ENCODE measurements at regions not wholly inside any gene's neighbourhood (a gene's known extent, or its start where the extent isn't known, plus 50 kb on each side); places are given as distances from the start of the nearest gene placed in this dataset.

DNA sequence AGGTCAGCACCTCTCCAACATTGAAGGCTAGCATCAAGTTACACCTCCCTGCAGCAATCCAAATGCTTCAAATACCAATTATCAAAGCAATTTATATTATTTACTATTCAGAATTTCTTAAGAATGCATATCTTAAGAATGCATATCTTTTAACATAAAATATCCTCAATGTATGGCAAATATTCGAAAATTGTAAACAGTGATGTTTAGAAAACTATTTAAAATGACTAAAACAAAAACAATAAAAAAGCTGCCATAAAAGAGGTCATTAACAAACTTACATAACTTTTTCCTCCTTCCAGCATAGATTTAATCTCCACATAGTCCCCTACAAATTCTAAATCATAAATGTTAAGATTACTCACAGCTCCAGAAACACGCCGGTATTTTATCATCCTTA, 85.1 kb upstream of the SOX6 start:
- H3K4me1 ChIP-seq (ENCODE audit: control insufficient read depth, insufficient read depth, low read length), result no peaks in the 10 kb centered on the region
- H3K4me3 ChIP-seq (ENCODE audit: low read length), result no peak overlapping the region
- DNase-seq, result no peak
- H3K36me3 ChIP-seq (ENCODE audit: control insufficient read depth, insufficient read depth, low read length), result no peaks in the 10 kb centered on the region
- H3K27ac ChIP-seq (ENCODE audit: low read length), result no peak overlapping the region
- no peaks in the 10 kb centered on the region for H3K27me3 ChIP-seq (ENCODE audit: control insufficient read depth, insufficient read depth, low read length)
- WGBS (ENCODE audit: insufficient coverage), result no CpG with 5 or more reads among the region's 3 CpGs
- no peaks in the 10 kb centered on the region for H3K9me3 ChIP-seq (replicated peaks; ENCODE audit: control insufficient read depth, low read depth, low read length)

DNA sequence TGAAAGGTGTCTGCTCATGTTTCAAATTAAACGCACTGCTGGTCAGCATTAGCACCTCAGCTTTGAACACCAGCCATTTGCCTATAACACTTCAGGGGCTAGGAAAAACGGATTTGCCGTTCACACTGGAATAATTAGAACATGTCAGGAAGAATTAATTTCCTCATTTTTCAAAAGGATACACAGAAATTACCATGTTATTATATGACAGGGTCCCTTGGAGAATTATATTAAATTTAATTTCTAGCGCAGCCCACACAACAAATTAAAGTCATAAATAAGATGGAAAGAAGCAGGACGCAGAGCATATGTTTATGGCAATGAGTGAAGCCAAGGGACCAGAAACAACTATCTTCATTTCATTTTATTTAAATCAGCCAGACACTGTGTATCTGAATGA, 83.8 kb upstream of the SOX6 start:
- DNase-seq, result no peak
- Histone ChIP-seq H3K36me3 (ENCODE audit: control insufficient read depth, insufficient read depth, low read length) (no peaks in the 10 kb centered on the region), H3K9me3 (replicated peaks; ENCODE audit: control insufficient read depth, low read depth, low read length) (no peaks in the 10 kb centered on the region), H3K27me3 (ENCODE audit: control insufficient read depth, insufficient read depth, low read length) (no peaks in the 10 kb centered on the region), H3K4me3 (ENCODE audit: low read length) (no peak overlapping the region), H3K27ac (ENCODE audit: low read length) (no peak overlapping the region), H3K4me1 (ENCODE audit: control insufficient read depth, insufficient read depth, low read length) (no peaks in the 10 kb centered on the region)
- 40% methylated on average over 1 of the region's 5 CpGs for WGBS (ENCODE audit: insufficient coverage)

DNA sequence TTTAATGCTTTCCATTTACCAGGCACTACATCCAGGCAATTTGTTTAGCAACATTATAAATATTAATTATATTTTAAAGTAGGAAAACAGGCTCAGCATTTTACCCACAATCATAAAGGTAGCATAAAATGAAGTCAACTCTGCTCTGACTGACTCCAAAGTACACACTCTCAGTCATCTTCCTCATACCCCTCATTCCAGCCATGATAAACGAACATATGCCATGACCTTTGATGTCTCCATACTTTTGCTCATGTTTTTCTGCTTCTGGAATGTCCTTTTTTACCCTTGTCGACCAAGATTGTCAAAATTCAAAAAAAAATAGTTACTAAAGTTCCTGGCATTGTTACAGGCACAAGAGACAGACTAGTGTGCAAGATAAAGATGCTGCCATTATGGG, 77.7 kb upstream of the SOX6 start:
- no peak overlapping the region for H3K4me3 ChIP-seq (ENCODE audit: low read length)
- no peak overlapping the region for H3K27ac ChIP-seq (ENCODE audit: low read length)
- peaks cover 8% of the 10 kb centered on the region for H3K9me3 ChIP-seq (replicated peaks; ENCODE audit: control insufficient read depth, low read depth, low read length)
- H3K4me1 ChIP-seq (ENCODE audit: control insufficient read depth, insufficient read depth, low read length), result no peaks in the 10 kb centered on the region
- WGBS (ENCODE audit: insufficient coverage), result 17% methylated on average over 1 of the region's 2 CpGs
- DNase-seq, result no peak
- no peaks in the 10 kb centered on the region for H3K36me3 ChIP-seq (ENCODE audit: control insufficient read depth, insufficient read depth, low read length)
- H3K27me3 ChIP-seq (ENCODE audit: control insufficient read depth, insufficient read depth, low read length), result no peaks in the 10 kb centered on the region

DNA sequence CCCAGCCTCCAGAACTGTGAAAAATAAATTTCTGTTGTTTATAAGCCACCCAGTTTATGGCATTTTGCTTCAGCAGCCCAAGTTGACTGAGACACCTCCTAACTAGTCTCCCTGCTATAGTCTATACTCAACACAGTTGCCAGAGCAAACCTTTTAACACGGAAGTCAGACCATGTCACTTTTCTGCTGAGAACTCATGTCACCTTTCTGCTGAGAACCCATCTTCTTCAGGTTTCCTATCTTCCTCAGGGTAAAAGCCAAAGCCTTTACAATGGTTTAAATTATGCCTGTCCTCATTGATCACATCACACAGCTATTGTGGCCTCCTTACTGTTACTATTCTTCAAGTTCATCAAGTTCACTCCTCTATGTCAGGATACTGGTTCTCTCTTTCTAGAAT, 74.3 kb upstream of the SOX6 start:
- H3K36me3 ChIP-seq (ENCODE audit: control insufficient read depth, insufficient read depth, low read length), result no peaks in the 10 kb centered on the region
- no peak overlapping the region for H3K4me3 ChIP-seq (ENCODE audit: low read length)
- H3K9me3 ChIP-seq (replicated peaks; ENCODE audit: control insufficient read depth, low read depth, low read length), result peaks cover 8% of the 10 kb centered on the region
- no peak for DNase-seq
- H3K27ac ChIP-seq (ENCODE audit: low read length), result no peak overlapping the region
- no peaks in the 10 kb centered on the region for H3K27me3 ChIP-seq (ENCODE audit: control insufficient read depth, insufficient read depth, low read length)
- 81% methylated on average over 1 of the region's 1 CpG for WGBS (ENCODE audit: insufficient coverage)
- no peaks in the 10 kb centered on the region for H3K4me1 ChIP-seq (ENCODE audit: control insufficient read depth, insufficient read depth, low read length)

DNA sequence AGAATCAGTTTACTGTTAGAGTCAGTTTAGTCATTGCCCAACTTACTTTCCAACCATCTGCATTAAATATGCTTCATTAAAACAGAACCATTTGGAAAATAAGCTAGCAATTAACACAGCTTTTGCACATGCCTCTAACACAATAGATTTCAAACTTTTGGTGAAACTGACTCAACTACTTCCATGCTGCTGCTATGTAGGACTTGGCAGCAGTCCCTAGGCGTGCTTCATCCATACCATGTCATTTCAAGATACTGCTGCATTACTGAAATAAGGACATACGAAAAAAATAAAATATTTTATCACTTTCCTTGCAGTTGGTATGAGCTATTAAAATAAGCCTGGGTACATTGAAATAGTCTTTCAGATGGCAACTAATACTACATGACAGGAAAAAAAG, 65.5 kb upstream of the SOX6 start:
- Histone ChIP-seq H3K4me1 (ENCODE audit: control insufficient read depth, insufficient read depth, low read length) (no peaks in the 10 kb centered on the region), H3K9me3 (replicated peaks; ENCODE audit: control insufficient read depth, low read depth, low read length) (no peaks in the 10 kb centered on the region), H3K36me3 (ENCODE audit: control insufficient read depth, insufficient read depth, low read length) (no peaks in the 10 kb centered on the region), H3K27ac (ENCODE audit: low read length) (no peak overlapping the region), H3K4me3 (ENCODE audit: low read length) (no peak overlapping the region), H3K27me3 (ENCODE audit: control insufficient read depth, insufficient read depth, low read length) (no peaks in the 10 kb centered on the region)
- DNase-seq, result no peak
- no CpG with 5 or more reads among the region's 2 CpGs for WGBS (ENCODE audit: insufficient coverage)

DNA sequence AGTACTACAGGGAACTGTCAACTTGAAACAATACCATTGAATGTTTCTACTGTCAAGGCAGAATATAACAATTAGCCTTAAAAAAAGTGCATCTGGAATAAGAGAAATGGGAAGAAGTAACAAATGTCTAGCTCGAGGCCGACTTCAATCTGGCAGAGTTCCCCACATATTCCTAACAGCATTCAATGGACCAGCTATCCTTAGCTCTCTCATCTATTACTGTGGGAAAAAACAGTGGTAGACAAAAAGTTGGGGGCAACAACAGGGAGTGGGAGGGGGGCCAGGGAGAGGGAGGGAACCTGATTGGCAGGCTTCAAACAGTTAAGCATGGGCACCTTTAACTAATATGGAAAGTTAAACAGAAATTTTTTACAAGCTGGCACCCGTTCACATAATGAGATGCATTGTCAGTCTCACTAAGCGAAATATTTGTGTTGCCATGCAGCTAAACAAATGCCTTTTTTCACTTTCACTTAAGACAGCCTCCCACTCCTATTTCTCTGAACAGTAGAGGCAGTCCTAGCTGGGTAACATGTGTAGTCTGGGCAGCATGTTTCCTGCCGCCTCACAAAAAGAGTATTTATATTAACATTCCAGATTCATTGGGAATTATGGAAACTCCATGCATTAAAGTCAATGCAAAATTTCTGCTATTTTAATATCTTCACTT, 62.2 kb upstream of the SOX6 start:
- Histone ChIP-seq H3K4me1 (ENCODE audit: control insufficient read depth, insufficient read depth, low read length) (no peaks in the 10 kb centered on the region), H3K27me3 (ENCODE audit: control insufficient read depth, insufficient read depth, low read length) (no peaks in the 10 kb centered on the region), H3K4me3 (ENCODE audit: low read length) (no peak overlapping the region), H3K36me3 (ENCODE audit: control insufficient read depth, insufficient read depth, low read length) (no peaks in the 10 kb centered on the region), H3K9me3 (replicated peaks; ENCODE audit: control insufficient read depth, low read depth, low read length) (no peaks in the 10 kb centered on the region), H3K27ac (ENCODE audit: low read length) (no peak overlapping the region)
- DNase-seq, result peak; percentile 16
- no CpG with 5 or more reads among the region's 5 CpGs for WGBS (ENCODE audit: insufficient coverage)

DNA sequence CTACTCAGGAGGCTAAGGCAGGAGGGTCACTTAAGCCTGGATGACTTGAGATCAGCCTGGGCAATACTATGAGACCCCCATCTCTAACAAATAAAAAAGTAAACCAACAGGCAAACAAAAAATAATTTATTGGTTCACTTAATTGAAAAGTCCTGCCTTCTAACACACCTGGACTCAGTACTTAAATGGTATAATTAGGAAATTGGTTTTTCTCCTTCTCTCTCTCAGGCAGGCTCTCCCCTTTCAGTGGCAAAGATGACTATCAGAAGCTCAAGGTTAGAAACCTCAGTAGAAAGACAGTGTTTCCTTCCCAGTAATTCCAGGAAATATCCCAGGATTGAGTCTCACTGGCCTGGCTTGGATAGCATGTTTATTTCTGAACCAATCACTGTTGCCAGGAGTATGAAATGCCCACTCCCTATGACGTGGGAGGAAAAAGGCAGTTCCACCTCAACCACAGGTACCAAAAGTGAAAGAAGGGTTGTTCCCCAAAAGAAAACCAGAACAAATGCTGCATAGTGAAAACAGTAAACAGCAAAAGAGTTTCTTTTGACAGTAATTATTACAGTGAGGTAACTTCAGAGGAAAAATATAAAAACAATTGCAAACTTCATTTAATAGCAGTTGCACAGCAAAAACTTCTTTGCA, 56.3 kb upstream of the SOX6 start:
- Histone ChIP-seq H3K9me3 (replicated peaks; ENCODE audit: control insufficient read depth, low read depth, low read length) (no peaks in the 10 kb centered on the region), H3K27me3 (ENCODE audit: control insufficient read depth, insufficient read depth, low read length) (no peaks in the 10 kb centered on the region), H3K4me3 (ENCODE audit: low read length) (no peak overlapping the region), H3K4me1 (ENCODE audit: control insufficient read depth, insufficient read depth, low read length) (no peaks in the 10 kb centered on the region), H3K27ac (ENCODE audit: low read length) (no peak overlapping the region), H3K36me3 (ENCODE audit: control insufficient read depth, insufficient read depth, low read length) (no peaks in the 10 kb centered on the region)
- no peak for DNase-seq
- WGBS (ENCODE audit: insufficient coverage), result no CpG with 5 or more reads among the region's 1 CpG

DNA sequence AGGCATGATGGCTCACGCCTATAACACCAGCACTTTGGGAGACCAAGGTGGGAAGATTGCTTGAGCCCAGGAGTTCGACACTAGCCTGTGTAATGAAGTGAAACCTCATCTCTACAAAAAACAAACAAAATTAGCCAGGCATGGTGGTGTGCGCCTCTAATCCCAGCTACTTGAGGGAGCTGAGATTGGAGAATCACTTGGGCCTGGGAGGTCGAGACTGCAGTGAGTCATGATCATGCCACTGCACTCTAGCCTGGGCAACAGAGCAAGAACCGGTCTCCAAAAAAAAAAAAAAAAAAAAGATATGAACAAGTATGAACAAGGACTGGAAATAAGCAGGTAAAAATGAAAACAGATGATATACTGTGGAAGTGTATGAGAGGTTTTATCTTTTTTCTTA, 54.1 kb upstream of the SOX6 start:
- Histone ChIP-seq H3K27ac (ENCODE audit: low read length) (no peak overlapping the region), H3K4me1 (ENCODE audit: control insufficient read depth, insufficient read depth, low read length) (no peaks in the 10 kb centered on the region), H3K27me3 (ENCODE audit: control insufficient read depth, insufficient read depth, low read length) (no peaks in the 10 kb centered on the region), H3K9me3 (replicated peaks; ENCODE audit: control insufficient read depth, low read depth, low read length) (no peaks in the 10 kb centered on the region), H3K4me3 (ENCODE audit: low read length) (no peak overlapping the region), H3K36me3 (ENCODE audit: control insufficient read depth, insufficient read depth, low read length) (no peaks in the 10 kb centered on the region)
- no peak for DNase-seq
- WGBS (ENCODE audit: insufficient coverage), result 90% methylated on average over 3 of the region's 5 CpGs

DNA sequence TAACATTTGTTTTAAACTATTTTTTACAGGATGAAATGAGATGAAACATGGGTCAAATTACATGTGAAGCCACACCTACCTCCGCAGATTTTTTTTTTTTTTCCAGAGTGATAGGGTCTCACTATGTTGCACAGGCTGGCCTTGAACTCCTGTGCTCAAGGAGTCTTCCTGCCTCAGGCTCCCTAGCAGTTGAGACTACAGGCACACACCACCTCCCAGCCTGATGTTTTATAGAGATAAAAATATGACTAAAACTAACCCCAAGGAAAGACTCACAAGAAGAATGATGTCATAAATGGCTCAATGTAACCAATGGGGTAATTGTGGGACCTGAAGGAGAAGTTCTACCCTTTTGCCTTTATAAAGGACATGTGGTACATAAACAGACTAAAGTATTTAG, 52.3 kb upstream of the SOX6 start:
- no CpG with 5 or more reads among the region's 1 CpG for WGBS (ENCODE audit: insufficient coverage)
- DNase-seq, result no peak
- Histone ChIP-seq H3K4me1 (ENCODE audit: control insufficient read depth, insufficient read depth, low read length) (no peaks in the 10 kb centered on the region), H3K4me3 (ENCODE audit: low read length) (no peak overlapping the region), H3K36me3 (ENCODE audit: control insufficient read depth, insufficient read depth, low read length) (no peaks in the 10 kb centered on the region), H3K27ac (ENCODE audit: low read length) (no peak overlapping the region), H3K27me3 (ENCODE audit: control insufficient read depth, insufficient read depth, low read length) (no peaks in the 10 kb centered on the region), H3K9me3 (replicated peaks; ENCODE audit: control insufficient read depth, low read depth, low read length) (no peaks in the 10 kb centered on the region)

DNA sequence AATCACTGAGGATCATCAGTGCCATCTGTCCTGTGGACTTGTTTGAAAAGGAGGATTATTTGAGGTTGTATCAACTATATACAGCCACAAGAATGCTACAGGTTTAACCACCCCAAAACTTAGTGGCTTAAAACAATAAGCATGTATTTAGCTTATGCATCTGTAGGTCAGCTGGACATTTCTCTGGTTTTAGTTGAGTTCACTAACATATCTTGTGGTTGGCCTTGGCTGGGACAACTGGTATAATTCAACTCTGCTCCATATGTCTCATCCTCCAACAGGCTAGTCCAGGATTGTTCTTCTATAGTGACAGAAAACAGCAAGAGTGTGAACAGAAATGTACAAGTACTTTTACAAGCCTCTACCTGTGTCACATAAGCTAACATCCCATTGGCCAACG, 49.9 kb upstream of the SOX6 start:
- DNase-seq, result no peak
- Histone ChIP-seq H3K27me3 (ENCODE audit: control insufficient read depth, insufficient read depth, low read length) (no peaks in the 10 kb centered on the region), H3K4me3 (ENCODE audit: low read length) (no peak overlapping the region), H3K4me1 (ENCODE audit: control insufficient read depth, insufficient read depth, low read length) (no peaks in the 10 kb centered on the region), H3K27ac (ENCODE audit: low read length) (no peak overlapping the region), H3K36me3 (ENCODE audit: control insufficient read depth, insufficient read depth, low read length) (no peaks in the 10 kb centered on the region), H3K9me3 (replicated peaks; ENCODE audit: control insufficient read depth, low read depth, low read length) (no peaks in the 10 kb centered on the region)
- no CpG with 5 or more reads among the region's 1 CpG for WGBS (ENCODE audit: insufficient coverage)

Measured in muscle of leg (tissue), 3 donors.